HG03159 (cell line): ENCODE measurements at regions not wholly inside any gene's neighbourhood (a gene's known extent, or its start where the extent isn't known, plus 50 kb on each side); places are given as distances from the start of the nearest gene placed in this dataset.
"Not testable (repeated sequence)": the region's sequence is repeated elsewhere in the genome, so short reads cannot be mapped to it uniquely, and the experiment has no call there.

Source experiments
- ATAC-seq: cut with Tn5 transposase; IDR thresholded peaks from one replicate; pipeline ENCODE4 v1.9.1; 2021; ENCODE audit warnings: mild to moderate bottlenecking, moderate library complexity; ENCODE audit not compliant: unreplicated experiment

DNA sequence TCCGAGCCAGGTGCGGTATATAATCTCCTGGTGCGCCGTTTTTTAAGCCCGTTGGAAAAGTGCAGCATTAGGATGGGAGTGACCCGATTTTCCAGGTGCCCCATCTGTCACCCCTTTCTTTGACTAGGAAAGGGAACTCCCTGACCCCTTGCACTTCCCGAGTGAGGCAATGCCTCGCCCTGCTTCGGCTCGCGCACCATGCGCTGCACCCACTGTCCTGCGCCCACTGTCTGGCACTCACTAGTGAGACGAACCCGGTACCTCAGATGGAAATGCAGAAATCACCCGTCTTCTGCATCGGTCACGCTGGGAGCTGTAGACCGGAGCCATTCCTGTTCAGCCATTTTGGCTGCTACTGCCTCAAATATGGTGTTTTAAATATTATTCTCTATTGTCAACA, 198.0 kb downstream of the MEIS1 start:
- not testable (repeated sequence) for ATAC-seq

DNA sequence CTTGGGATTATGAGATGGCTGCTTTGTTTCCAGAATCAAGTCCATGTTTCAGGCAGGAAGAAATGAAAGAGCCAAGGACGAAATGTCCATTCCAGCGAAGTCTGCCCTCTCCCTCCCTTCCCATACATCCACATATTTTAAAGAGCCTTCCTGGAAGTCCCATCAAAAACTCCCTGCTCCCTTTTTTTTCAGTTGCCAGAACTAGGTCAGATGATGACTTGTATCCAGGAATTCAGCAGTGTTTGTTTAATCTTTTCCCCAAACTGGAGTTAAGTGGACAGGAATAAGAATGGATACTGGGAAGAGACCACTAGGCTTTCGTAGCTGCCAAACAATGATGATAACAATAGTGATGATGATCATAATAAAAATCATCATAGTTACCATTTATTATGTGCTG, 198.7 kb downstream of the MEIS1 start:
- no peak for ATAC-seq

DNA sequence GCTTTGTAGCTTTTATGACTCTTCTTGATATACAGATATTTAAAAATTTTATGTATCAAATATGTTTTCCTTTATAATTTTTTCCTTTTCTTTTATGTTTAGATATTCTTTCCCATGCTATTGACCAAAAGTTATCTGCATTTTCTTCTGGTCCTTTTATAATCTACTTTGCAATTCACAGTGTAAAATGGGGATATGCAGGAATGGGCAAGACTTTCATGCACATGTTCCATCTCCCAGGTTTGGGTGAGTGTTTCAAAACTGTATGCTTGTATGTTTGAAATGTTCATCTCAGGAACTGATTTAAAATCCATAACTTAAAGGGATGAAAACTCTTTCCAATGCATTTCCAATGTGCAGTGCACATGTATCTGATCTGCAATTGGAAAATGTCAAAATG, 199.9 kb downstream of the MEIS1 start:
- ATAC-seq: no peak

DNA sequence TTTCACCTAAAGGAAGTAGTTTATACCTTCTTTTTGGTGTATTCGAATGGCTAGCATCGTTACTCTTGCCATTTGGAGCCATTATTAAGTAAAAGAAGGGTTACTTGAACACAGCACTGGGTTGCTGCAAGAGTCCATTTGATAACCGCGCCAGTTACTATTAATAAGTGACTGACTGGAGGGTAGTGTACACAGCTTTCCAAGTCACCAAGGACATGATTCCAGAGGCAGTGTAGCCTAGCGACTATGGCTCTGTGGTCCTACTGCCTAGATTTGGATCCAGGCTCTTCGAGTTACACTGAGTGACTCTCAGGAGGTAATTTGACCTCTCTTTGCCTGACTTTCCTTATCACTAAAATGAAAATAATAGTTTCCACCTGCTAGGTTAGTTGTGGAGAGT, 206.8 kb downstream of the MEIS1 start:
- ATAC-seq: no peak

DNA sequence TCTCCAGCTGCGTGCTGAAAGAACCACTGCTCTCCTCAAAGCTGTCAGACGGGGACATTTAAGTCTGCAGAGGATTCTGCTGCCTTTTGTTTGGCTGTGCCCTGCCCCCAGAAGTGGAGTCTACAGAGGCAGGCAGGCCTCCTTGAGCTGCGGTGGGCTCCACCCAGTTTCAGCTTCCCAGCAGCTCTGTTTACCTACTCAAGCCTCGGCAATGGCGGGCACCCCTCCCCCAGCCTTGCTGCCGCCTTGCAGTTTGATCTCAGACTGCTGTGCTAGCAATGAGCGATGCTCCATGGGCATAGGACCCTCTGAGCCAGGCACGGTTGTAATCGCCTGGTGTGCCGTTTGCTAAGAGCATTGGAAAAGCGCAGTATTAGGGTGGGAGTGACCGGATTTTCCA, 213.2 kb downstream of the MEIS1 start:
- ATAC-seq: not testable (repeated sequence)

DNA sequence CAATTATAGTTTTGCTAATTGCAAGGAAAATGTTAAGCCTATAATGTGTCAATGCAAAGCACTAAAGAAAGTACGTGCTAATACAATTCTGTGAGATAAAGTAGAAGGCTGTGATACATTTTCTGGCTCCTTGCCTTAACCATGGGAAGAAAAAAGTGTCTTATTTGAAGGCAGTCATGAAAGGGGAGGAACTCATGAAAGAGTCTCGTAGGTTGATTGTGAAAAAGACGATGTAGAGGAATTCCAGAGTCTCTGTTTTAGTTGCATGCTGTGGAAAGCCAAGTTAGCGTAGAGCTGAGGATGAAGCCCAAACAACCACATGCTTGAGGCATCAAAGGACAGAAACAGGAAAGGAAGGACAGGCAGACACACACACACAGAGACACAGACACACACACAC, 214.1 kb downstream of the MEIS1 start:
- no peak for ATAC-seq

DNA sequence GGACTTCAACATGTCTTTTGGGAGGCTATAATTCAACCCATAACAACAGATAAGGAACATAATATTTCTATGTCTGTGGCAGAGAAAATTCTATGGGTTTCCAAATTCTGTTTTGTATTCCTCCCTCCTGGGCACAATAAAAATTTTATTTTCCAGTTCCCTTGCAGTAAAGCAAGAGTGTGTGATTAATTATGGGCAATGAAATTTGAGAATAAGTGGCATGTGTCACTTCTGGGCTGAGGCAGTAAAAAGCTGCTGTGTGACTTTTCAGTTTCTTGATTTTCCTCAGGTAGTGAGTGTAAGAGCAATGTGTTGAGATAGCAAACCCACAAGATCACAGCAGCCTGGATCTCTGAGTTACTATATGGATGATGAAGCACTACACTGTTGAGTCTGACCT, 216.4 kb downstream of the MEIS1 start:
- no peak for ATAC-seq

DNA sequence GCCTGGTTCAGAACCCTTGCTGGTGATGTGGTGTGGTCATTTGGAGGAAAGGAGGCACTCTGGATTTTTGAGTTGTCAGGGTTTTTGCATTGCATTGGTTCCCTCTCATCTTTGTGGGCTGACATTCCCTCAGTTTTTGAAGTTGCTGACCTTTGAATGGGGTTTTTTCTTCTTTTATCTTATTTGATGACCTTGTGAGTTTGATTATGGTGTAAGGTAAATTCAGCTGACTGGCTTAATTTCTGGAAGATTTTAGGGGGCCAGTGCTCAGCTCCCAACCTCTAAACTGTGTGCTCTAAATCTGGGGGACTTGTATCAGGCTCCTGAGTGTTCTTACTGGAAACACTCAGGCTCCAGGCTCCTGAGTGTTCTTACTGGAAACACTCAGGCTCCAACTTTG, 225.9 kb downstream of the MEIS1 start:
- ATAC-seq: no peak

DNA sequence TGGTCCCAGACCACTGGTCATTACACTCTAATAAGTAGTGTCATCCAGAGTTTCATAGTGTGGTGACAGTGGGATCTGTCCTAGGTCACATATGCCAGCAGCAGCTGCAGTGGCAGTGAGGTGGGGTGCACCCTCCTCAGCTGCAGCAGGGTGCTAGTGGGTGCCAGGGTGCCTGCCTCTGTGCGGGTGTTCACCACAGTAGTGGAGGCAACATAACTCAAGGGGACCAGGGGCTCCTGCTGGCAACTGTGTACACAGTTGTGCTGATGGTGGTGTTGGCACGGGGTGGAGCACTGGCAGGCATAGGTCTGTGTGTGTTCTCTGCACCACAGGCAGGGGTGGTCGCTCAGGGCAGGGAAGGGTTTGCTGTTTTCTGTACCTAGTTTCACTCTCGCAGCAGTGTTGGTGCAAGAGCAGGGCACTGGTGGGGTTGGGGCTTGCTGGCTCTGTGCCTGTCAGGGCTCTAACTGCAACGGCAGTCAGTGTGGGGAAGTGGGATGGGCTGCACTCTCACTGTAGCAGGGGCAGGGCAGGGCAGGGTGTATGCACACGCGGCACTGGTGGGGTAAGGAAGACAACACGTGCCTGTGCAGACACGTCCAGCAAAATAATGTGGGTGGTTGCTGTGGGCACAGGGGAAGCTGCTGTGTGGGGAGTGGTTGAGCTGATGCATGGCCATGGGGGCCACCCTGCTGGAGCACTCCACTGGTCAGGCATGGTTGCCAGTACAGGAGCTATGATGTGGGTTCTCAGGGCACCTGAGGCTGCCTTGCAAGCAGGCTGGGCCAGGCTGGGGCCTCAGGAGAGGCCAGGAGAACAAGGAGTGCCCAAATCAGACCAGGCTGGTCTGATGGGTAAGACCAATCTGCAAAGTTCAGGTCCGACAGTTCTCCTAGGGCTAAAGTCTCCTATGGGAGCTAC, 226.6 kb downstream of the MEIS1 start:
- ATAC-seq: no peak

DNA sequence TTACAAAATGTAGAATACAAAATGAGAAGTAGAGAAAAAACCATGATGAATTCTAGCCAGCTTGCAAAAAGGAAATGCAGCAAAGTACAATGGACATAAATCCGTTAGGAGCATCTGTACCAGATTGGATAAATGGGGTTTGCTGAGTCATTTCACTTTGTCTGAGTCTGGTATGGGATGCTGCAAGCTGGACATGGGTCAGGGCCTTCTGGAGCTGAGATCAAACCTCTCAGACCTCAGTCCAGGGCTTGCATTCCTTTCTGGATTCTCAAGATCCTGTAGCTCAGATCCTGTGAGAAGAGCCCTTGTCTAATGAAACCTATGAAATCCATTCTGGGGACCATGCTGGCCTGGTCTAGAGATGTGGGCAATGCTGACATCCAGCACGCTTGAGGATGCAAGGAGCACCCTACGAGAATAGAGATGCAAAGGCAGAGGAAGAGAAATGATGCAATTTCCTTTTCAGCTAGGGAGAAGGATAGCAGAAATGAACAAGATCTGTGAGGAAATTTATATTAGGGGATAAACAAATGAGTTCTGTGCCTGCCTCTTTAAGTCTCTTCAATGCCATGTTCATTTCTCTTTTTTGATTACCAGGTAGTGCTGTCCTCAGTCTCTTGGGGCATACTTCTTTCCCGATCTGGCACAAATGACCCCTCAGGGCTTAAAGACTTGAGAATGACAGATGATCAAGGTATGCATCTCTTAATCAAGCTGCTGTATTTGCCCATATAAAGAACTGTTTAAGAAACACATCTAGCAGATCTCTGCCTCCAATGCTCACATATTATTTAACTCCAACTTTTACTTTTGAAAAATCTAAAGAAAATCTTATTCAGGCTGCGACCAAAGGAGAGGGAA, 230.4 kb downstream of the MEIS1 start:
- ATAC-seq: no peak

DNA sequence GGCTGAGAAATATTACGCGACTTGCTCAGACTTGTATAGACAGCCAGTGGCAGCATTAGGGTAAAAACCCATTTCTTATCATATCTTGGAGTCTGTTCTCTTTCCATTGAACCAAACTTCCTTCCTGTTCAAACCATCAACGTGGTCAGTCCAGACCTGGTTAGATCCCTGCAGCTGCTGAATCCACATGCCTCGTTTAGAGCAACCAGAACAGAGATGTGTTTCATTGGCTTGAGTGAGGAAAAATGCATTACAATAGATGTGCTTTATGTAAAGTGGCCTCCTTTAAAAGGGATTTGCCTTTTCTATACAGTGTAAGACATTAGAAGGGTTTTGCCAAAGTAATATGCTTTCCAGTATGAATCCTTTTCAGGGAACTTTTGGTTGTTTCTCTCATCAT, 232.4 kb downstream of the MEIS1 start:
- ATAC-seq: no peak

DNA sequence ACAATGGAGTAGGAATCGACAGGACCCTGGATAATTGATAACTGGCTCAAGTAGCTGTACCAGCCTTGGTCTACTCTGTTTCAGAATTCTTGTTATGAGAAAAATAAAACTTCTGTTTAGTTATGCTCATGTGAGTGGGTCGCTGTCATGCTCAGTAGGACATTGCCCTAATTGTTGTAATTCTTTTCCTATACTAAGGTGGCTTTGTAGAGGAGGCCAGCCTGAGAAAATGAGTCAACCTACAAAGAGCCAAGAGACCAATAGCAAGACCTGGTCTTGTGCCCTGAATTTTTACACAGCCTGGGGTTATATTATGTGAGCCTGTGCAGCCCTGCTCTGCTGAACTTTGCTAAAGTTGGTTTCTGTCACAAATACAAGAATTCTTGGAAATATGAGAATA, 238.4 kb downstream of the MEIS1 start:
- ATAC-seq: no peak

DNA sequence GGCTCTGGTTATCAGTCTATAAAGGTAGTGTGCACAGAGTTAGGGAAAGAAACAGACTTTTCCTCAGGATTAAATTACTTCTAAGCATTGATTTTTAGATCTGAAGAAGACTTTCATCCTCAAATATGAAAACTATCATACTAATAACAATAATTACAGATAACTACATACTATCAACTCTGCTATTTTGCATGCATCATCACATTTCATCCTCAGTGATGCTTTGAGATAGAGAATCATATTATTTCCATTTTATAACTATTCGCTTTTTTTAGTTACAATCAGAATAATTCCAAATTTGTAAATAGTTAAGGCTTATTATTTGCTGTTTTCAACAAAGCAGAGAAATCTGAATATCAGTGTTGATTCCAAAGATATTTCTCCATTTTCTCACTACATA, 239.2 kb downstream of the MEIS1 start:
- no peak for ATAC-seq

DNA sequence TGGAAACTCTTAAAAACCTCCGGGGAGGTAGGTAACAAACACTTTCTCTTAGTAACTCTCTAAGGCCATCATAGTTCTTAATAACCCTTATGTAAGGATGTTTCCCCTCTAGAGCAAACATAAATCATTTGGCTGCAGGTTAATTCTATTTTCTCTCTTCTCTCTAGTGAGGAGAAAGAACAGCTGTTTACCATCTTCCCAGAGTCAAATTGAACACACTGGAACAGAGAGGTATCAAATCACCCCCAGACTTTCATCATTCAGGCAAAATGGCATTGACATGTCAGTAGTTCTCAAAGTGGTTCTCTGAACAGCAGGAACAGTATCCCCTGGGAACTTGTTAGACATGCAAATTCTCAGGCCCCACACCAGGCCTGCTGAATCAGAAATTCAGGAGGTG, 240.7 kb downstream of the MEIS1 start:
- no peak for ATAC-seq

DNA sequence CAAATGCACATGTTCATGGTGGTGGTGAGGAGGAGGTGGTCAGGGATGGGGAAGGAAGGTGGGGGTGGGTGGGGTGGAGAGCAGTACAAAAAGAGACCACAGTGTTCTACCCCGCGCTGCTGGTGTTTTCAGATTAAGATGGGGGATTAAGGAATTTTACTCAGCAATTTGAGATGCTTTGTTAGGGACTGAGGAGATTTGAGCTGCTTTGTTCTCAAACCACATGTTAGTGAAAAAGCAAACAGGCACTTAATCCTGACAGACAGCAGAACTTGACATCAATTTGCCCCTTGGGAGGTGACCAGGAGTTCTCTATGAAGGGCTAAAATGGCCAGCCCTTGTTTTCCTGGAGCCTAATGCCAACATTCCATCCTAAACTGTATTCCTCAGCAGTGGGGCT, 244.5 kb downstream of the MEIS1 start:
- ATAC-seq: no peak

DNA sequence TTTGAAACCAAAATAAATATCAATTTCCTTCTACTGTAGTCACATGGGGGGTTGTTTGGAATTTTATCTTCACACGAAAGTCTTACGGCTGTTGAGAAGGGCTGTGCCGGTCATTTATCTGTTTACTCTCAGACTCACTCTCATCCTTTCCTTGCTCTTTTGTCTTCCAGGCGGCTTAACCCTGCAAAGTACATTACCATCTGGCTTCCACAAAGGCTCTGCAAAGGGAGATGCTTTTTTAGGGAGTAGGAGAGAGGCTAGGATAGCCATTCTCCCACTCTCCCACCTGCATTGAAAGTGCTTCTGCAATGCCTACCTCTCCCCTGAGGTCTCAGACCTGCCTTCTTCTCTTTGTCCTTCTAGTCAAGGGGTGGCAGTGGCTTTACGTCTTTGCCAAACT, 247.6 kb downstream of the MEIS1 start:
- no peak for ATAC-seq

DNA sequence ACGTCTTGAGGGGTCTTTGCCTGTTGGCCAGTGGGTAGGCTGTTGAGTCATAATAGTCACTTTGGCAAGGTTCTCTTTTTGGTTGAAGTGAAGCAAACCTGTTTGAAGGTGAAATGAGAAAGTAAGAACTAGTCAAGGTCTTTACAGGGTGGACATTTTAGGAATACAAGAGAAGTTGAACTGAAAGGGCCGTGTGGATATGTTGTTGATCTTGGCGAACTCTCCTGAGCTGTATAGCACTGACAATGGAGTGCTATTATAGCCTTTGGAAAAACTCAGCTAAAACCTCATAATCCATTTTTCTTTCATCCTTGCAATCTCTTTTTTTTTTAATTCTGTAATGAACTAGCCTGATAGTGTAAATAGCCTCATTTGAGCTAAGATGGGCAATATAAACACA, 248.1 kb downstream of the MEIS1 start:
- ATAC-seq: no peak

DNA sequence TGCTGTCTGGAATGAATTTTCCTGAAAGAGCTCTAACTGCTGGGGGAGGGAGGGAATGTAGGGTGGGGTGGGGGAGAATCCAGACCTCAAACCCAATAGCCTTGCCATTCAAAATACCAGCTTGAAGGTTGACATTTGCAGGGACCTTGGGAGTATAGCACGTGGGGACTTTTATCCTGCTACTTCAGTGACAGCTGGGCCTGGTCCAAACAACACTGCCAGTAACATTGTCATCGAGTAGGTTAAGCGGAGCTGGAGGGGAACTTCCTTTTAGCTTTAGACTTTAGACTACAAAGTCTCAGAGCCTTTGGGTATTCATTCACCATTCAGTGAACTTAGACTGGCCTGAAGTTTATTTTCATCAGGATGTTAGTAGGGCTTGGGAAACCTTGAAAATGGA, 248.7 kb downstream of the MEIS1 start:
- no peak for ATAC-seq

DNA sequence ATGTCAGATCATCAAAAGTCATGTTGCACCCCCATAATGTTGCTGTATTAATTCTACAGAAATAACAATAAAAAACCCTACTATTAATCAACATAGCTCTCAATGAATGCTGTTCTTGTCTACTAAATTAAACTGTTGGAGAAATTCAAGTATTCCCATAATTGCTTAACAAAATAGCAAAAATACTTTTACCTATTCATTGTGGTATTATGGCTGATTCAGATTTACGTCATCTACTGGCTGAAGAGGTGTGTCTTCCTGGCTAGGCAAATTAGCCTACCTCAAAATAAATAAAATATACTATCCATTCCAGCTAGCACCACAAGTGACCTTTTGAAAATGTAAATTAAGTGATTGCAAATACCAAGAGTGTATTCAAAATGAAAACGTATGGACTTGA, 249.4 kb downstream of the MEIS1 start:
- no peak for ATAC-seq

DNA sequence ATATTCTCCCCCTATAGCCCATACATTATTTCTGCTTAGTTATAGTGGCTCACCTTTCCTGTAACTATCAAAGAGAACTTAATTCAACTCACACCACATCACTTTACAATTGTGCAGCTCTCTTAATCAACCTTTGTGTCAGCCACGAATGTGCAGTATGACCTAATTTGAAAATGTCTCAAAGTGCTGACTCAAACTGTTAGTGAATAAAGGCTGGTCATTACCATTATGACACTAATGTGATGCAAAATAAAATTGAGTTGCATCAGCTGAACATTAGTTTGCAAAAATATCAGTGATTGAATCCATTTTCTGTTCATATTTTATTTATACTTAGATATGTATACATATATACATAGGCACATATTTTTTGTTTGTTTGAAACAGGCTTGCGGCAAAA, 251.8 kb downstream of the MEIS1 start:
- ATAC-seq: no peak

DNA sequence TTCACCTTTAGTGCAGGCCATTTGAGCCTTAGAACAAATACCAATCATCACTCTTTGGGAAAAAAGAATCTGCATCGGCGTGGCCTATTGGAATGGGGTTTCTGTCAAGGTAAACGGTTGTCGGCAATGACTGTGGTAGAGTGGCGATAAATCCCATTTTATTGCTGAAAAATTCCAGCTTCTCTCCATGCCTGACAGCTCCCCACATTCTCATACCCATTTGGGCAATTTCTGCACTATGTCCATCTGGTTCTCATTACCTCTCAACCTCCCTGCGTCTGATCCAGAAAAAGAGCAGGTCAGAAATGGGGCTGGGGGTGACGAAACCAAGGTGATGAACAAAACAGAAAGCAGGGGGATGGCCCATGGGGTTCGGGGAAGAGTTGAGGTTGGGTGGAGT, 254.0 kb downstream of the MEIS1 start:
- no peak for ATAC-seq

DNA sequence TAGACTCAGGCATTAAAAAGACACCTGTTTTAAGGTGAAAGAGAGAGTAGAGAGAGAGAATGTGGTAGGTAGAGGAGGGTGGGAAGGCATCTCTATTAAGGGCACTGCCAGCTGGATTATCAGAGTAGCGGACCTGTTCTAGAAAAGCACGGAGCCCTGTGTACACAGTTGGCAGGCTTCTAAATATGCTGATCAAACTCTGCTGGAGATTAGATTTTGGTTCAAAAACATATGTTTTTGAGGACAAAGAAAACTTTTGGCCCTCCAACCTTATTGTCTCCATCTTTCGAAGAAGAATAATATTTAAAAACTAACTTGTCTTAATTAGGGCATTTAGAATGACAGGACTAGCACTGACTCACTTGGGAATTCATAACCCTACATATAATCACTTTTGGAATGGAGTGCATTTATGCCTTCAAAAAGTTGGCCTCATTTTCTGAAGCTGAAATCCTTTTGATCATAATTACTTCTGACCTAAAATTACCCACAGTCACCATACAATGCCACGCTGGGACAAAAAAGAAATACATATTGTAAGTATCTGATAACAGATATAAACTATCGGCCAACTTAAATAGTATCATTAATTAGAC, 254.6 kb downstream of the MEIS1 start:
- no peak for ATAC-seq
